ENCODE measurements at regions not wholly inside any gene's neighbourhood (a gene's known extent, or its start where the extent isn't known, plus 50 kb on each side); places are given as distances from the start of the nearest gene placed in this dataset.

DNA sequence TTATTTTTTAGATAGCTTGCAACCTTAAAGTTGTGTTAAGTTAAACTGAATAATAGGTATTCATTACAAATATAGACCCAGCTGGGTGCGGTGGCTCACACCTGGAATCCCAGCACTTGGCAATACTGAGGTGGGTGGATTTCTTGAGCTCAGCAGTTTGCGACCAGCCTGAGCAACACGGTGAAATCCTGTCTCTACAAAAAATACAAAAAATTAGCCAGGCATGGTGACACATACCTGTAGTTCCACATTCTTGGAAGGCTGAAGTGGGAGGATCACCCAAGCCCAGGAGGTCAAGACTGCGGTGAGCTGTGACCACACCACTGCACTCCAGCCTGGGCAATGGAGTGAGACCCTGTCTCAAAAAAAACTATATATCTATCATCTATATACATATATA, 386.5 kb downstream of the PCDH17 start:
- TF ChIP-seq SNAI2 (CRISPR knock-in tag; IDR thresholded peaks at IDR 0.05) (no peak), OSR1 (CRISPR knock-in tag; IDR thresholded peaks at IDR 0.05) (no peak), ZC3H10 (CRISPR knock-in tag; IDR thresholded peaks at IDR 0.05) (no peak), ZFP30 (CRISPR knock-in tag; IDR thresholded peaks at IDR 0.05) (no peak), PPARA (CRISPR knock-in tag; IDR thresholded peaks at IDR 0.05; ENCODE audit: borderline replicate concordance) (no peak), TOX (CRISPR knock-in tag; IDR thresholded peaks at IDR 0.05; ENCODE audit: borderline replicate concordance) (no peak), ZFP3 (CRISPR knock-in tag; IDR thresholded peaks at IDR 0.05) (no peak), ARNTL (CRISPR knock-in tag; IDR thresholded peaks at IDR 0.05; ENCODE audit: borderline replicate concordance, low read depth) (no peak), GLIS3 (CRISPR knock-in tag; IDR thresholded peaks at IDR 0.05) (no peak), ZNF70 (CRISPR knock-in tag; IDR thresholded peaks at IDR 0.05) (no peak), CSDC2 (CRISPR knock-in tag; IDR thresholded peaks at IDR 0.05) (no peak), TSHZ2 (CRISPR knock-in tag; IDR thresholded peaks at IDR 0.05) (no peak), ESRRG (CRISPR knock-in tag; IDR thresholded peaks at IDR 0.05) (no peak), TCF4 (CRISPR knock-in tag; IDR thresholded peaks at IDR 0.05; ENCODE audit: borderline replicate concordance) (no peak)
- TF ChIP-seq, protein P1, sequence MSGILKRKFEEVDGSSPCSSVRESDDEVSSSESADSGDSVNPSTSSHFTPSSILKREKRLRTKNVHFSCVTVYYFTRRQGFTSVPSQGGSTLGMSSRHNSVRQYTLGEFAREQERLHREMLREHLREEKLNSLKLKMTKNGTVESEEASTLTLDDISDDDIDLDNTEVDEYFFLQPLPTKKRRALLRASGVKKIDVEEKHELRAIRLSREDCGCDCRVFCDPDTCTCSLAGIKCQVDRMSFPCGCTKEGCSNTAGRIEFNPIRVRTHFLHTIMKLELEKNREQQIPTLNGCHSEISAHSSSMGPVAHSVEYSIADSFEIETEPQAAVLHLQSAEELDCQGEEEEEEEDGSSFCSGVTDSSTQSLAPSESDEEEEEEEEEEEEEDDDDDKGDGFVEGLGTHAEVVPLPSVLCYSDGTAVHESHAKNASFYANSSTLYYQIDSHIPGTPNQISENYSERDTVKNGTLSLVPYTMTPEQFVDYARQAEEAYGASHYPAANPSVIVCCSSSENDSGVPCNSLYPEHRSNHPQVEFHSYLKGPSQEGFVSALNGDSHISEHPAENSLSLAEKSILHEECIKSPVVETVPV (CRISPR knock-in tag; IDR thresholded peaks at IDR 0.05): no peak
- TF ChIP-seq, protein P2, sequence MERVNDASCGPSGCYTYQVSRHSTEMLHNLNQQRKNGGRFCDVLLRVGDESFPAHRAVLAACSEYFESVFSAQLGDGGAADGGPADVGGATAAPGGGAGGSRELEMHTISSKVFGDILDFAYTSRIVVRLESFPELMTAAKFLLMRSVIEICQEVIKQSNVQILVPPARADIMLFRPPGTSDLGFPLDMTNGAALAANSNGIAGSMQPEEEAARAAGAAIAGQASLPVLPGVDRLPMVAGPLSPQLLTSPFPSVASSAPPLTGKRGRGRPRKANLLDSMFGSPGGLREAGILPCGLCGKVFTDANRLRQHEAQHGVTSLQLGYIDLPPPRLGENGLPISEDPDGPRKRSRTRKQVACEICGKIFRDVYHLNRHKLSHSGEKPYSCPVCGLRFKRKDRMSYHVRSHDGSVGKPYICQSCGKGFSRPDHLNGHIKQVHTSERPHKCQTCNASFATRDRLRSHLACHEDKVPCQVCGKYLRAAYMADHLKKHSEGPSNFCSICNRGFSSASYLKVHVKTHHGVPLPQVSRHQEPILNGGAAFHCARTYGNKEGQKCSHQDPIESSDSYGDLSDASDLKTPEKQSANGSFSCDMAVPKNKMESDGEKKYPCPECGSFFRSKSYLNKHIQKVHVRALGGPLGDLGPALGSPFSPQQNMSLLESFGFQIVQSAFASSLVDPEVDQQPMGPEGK (CRISPR knock-in tag; IDR thresholded peaks at IDR 0.05; ENCODE audit: borderline replicate concordance): no peak
- ATAC-seq: no peak

DNA sequence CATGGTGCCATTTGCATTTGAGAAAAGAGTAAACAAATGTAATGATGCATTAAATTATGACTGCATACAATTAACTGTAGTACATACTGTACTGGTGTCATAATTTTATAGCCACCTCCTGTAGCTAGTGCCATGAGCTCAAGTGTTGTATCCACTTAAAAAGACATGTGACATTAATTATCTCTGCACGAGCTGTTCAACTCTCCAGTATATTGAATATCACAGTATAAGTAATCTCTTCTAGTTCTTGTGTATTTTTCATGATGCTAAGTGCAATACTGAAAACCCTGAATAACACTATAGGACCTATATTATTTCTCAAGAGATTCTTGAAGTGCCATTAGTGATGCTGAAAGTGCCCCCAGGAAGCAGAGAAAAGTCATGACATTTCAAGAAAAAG, 387.3 kb downstream of the PCDH17 start:
- no peak for TF ChIP-seq ZNF70 (CRISPR knock-in tag; IDR thresholded peaks at IDR 0.05)

DNA sequence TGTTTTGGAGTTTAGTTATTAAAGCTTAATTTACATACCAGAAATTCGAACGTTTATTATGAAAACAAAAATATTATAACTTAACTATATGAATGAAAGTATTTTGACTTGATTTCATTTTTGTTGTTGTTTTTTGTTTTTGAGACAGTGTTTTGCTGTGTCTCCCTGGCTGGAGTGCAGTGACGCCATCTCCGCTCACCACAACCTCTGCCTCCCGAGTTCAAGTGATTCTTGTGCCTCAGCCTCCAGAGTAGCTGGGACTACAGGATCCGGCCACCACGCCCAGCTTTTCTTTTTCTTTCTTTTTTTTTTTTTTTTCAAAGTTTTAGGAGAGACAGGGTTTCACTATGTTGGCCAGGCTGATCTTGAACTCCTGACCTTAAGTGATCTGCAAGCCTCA, 392.6 kb downstream of the PCDH17 start:
- ATAC-seq: no peak
- TF ChIP-seq TSHZ2 (CRISPR knock-in tag; IDR thresholded peaks at IDR 0.05) (no peak), OSR1 (CRISPR knock-in tag; IDR thresholded peaks at IDR 0.05) (no peak), CSDC2 (CRISPR knock-in tag; IDR thresholded peaks at IDR 0.05) (no peak), GLIS3 (CRISPR knock-in tag; IDR thresholded peaks at IDR 0.05) (no peak), BACH2 (CRISPR knock-in tag; IDR thresholded peaks at IDR 0.05; ENCODE audit: borderline replicate concordance) (no peak), ZC3H10 (CRISPR knock-in tag; IDR thresholded peaks at IDR 0.05) (no peak), PPARA (CRISPR knock-in tag; IDR thresholded peaks at IDR 0.05; ENCODE audit: borderline replicate concordance) (no peak), ZNF70 (CRISPR knock-in tag; IDR thresholded peaks at IDR 0.05) (no peak)

More for the DNA sequence above, 387.3 kb downstream of the PCDH17 start:
- ATAC-seq: no peak

GRCh38 chr13:58025821-58026220, 394.3 kb downstream of the PCDH17 start:
- TF ChIP-seq ZC3H10 (CRISPR knock-in tag; IDR thresholded peaks at IDR 0.05): no peak
- TF ChIP-seq ISL1 (CRISPR knock-in tag; IDR thresholded peaks at IDR 0.05): peak; percentile 67

More at GRCh38 chr13:58025821-58026220, 394.3 kb downstream of the PCDH17 start:
- ATAC-seq: peak; percentile 27; the same call in 1 of the 3 replicates

All from SK-N-SH treated with all-trans-retinoic acid at 6 μM for 48 hours (cell line).